Sigmoid colon (tissue), 4 donors: ENCODE measurements at regions not wholly inside any gene's neighbourhood (a gene's known extent, or its start where the extent isn't known, plus 50 kb on each side); places are given as distances from the start of the nearest gene placed in this dataset.

Source experiments
- EP300 ChIP-seq, 4 donors: sonication (generic); formaldehyde crosslinking; IDR thresholded peaks; one replicate each; pipeline ENCODE4 v1.6.1; 2017; ENCODE audit warnings: antibody characterized with exemption in 4 of 4
- POLR2A ChIP-seq, 2 donors: fragments of 450-650 bp; IDR thresholded peaks; one replicate each; pipeline ENCODE4 v1.6.1; 2016; ENCODE audit warnings: antibody characterized with exemption in 2 of 2, mild to moderate bottlenecking in 2 of 2, moderate library complexity in 2 of 2
- TF ChIP-seq, protein P1 (sequence below), 4 experiments: fragments of 450-650 bp in 3 of 4; fragments of 200-600 bp in 1 of 4; IDR thresholded peaks; one replicate each; pipeline ENCODE4 v1.5.1; 2016 to 2019; ENCODE audit warnings: antibody characterized with exemption in 4 of 4, mild to moderate bottlenecking in 3 of 4, moderate library complexity in 2 of 4

GRCh38 chrY:7728935-7729317, 817.4 kb upstream of the AMELY start:
- TF ChIP-seq, protein P1, sequence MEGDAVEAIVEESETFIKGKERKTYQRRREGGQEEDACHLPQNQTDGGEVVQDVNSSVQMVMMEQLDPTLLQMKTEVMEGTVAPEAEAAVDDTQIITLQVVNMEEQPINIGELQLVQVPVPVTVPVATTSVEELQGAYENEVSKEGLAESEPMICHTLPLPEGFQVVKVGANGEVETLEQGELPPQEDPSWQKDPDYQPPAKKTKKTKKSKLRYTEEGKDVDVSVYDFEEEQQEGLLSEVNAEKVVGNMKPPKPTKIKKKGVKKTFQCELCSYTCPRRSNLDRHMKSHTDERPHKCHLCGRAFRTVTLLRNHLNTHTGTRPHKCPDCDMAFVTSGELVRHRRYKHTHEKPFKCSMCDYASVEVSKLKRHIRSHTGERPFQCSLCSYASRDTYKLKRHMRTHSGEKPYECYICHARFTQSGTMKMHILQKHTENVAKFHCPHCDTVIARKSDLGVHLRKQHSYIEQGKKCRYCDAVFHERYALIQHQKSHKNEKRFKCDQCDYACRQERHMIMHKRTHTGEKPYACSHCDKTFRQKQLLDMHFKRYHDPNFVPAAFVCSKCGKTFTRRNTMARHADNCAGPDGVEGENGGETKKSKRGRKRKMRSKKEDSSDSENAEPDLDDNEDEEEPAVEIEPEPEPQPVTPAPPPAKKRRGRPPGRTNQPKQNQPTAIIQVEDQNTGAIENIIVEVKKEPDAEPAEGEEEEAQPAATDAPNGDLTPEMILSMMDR (IDR thresholded peaks at IDR 0.05): no peak
- TF ChIP-seq EP300 (IDR thresholded peaks at IDR 0.05) (no peak), POLR2A (IDR thresholded peaks at IDR 0.05) (no peak)
